Neural cell (in vitro differentiated cells): ENCODE measurements at regions not wholly inside any gene's neighbourhood (a gene's known extent, or its start where the extent isn't known, plus 50 kb on each side); places are given as distances from the start of the nearest gene placed in this dataset.

Experiments
- H2AFZ ChIP-seq: fragments of 200-600, 300-800 bp; sonication (generic), shearing (Covaris generic); 2 replicates; pipeline ENCODE4 v1.6.0; 2014; ENCODE audit warnings: low read depth, mild to moderate bottlenecking, antibody characterized with exemption, low read length, moderate library complexity
- H3F3A ChIP-seq: fragments of 200-600 bp; shearing (Covaris generic); 2 replicates; pipeline ENCODE4 v1.6.1; 2016; ENCODE audit warnings: mild to moderate bottlenecking, moderate library complexity, mixed read lengths, antibody characterized with exemption, low read length; ENCODE audit not compliant: insufficient read depth, poor library complexity, severe bottlenecking
- H3K27ac ChIP-seq: fragments of 200-600, 300-800 bp; sonication (generic), shearing (Covaris generic); 2 replicates; pipeline ENCODE4 v1.5.1; 2014; ENCODE audit warnings: mild to moderate bottlenecking, low read length, moderate library complexity
- H3K27me3 ChIP-seq: fragments of 300-800, 200-600 bp; sonication (generic), shearing (Covaris generic); 2 replicates; pipeline ENCODE4 v1.6.0; 2014; ENCODE audit warnings: mild to moderate bottlenecking, low read depth, low read length, moderate library complexity; ENCODE audit not compliant: insufficient read depth
- H3K36me3 ChIP-seq: fragments of 300-800, 200-600 bp; sonication (generic), shearing (Covaris generic); 2 replicates; pipeline ENCODE4 v1.5.1; 2014; ENCODE audit warnings: mild to moderate bottlenecking, antibody characterized with exemption, low read length, moderate library complexity; ENCODE audit not compliant: insufficient read depth
- H3K4me2 ChIP-seq: fragments of 300-800, 200-600 bp; sonication (generic), shearing (Covaris generic); 2 replicates; pipeline ENCODE4 v1.6.0; 2014; ENCODE audit warnings: mild to moderate bottlenecking, low read length
- H3K4me3 ChIP-seq: fragments of 300-800, 200-600 bp; sonication (generic), shearing (Covaris generic); 2 replicates; pipeline ENCODE4 v1.5.1; 2014; ENCODE audit warnings: mild to moderate bottlenecking, low read length, moderate library complexity
- H3K79me2 ChIP-seq: fragments of 200-600 bp; shearing (Covaris generic); replicated peaks from 2 replicates; pipeline ENCODE4 v1.6.0; 2014; ENCODE audit warnings: mild to moderate bottlenecking, low read length, moderate library complexity; ENCODE audit not compliant: insufficient read depth
- H3K9ac ChIP-seq: fragments of 300-800, 200-600 bp; sonication (generic), shearing (Covaris generic); 2 replicates; pipeline ENCODE4 v1.6.1; 2016; ENCODE audit warnings: mild to moderate bottlenecking, low read length, mixed read lengths
- H3K9me2 ChIP-seq: fragments of 200-600 bp; shearing (Covaris generic); 2 replicates; pipeline ENCODE4 v1.6.1; 2016; ENCODE audit warnings: mild to moderate bottlenecking, low read length, mixed read lengths; ENCODE audit not compliant: insufficient read depth
- H3K9me3 ChIP-seq: fragments of 200-600, 300-800 bp; sonication (generic), shearing (Covaris generic); 2 replicates; pipeline ENCODE4 v1.6.1; 2016; ENCODE audit warnings: mild to moderate bottlenecking, mixed run types, low read length, moderate library complexity, mixed read lengths
- H4K20me1 ChIP-seq: fragments of 200-600 bp; shearing (Covaris generic); 2 replicates; pipeline ENCODE4 v1.6.1; 2016; ENCODE audit warnings: mild to moderate bottlenecking, mixed run types; ENCODE audit not compliant: insufficient read depth
- CTCF ChIP-seq: fragments of 450-650 bp; IDR thresholded peaks from 2 replicates; pipeline ENCODE4 v1.5.1; 2014; ENCODE audit warnings: antibody characterized with exemption, mild to moderate bottlenecking, moderate library complexity; ENCODE audit not compliant: poor library complexity, severe bottlenecking
- EP300 ChIP-seq: fragments of 450-650 bp; conservative IDR thresholded peaks from 2 replicates; pipeline ENCODE4 v1.6.1; 2014; ENCODE audit warnings: antibody characterized with exemption, mild to moderate bottlenecking, moderate library complexity; ENCODE audit not compliant: poor library complexity, severe bottlenecking
- EZH2 ChIP-seq: fragments of 200-600, 300-800 bp; shearing (Covaris generic), sonication (generic); IDR thresholded peaks from 2 replicates; pipeline ENCODE4 v1.6.1; 2014; ENCODE audit warnings: antibody characterized with exemption, low read length, borderline replicate concordance, mild to moderate bottlenecking; ENCODE audit not compliant: insufficient read depth, poor library complexity, severe bottlenecking
- MXI1 ChIP-seq: fragments of 450-650 bp; conservative IDR thresholded peaks from 2 replicates; pipeline ENCODE4 v1.6.1; 2014; ENCODE audit warnings: antibody characterized with exemption, mild to moderate bottlenecking; ENCODE audit not compliant: poor library complexity, severe bottlenecking
- POLR2AphosphoS5 ChIP-seq: IDR thresholded peaks from 2 replicates; pipeline ENCODE4 v1.6.1; 2012
- RAD21 ChIP-seq: fragments of 450-650 bp; conservative IDR thresholded peaks from 2 replicates; pipeline ENCODE4 v1.6.1; 2014; ENCODE audit warnings: antibody characterized with exemption, mild to moderate bottlenecking, moderate library complexity
- REST ChIP-seq: IDR thresholded peaks from 2 replicates; pipeline ENCODE4 v1.6.1; 2012; ENCODE audit warnings: borderline replicate concordance
- SMC3 ChIP-seq: fragments of 450-650 bp; conservative IDR thresholded peaks from 2 replicates; pipeline ENCODE4 v1.6.1; 2014; ENCODE audit warnings: antibody characterized with exemption, mild to moderate bottlenecking, moderate library complexity; ENCODE audit not compliant: poor library complexity
- TAF1 ChIP-seq: IDR thresholded peaks from 2 replicates; pipeline ENCODE4 v1.6.1; 2012; ENCODE audit warnings: low read depth

GRCh38 chr6:25180630-25181349 lies 98.4 kb upstream of the CARMIL1 start:
- Histone ChIP-seq H3K4me2 (no peak overlapping the region), H3K27ac (no peak overlapping the region), H3K36me3 (no peaks in the 10 kb centered on the region), H3F3A (no peaks in the 10 kb centered on the region), H2AFZ (no peak overlapping the region), H4K20me1 (no peaks in the 10 kb centered on the region), H3K79me2 (no peaks in the 10 kb centered on the region), H3K9ac (no peak overlapping the region), H3K9me2 (no peaks in the 10 kb centered on the region), H3K9me3 (no peaks in the 10 kb centered on the region), H3K27me3 (no peaks in the 10 kb centered on the region), H3K4me3 (no peak overlapping the region)
- TF ChIP-seq RAD21 (no peak), POLR2AphosphoS5 (no peak), EP300 (no peak), TAF1 (no peak), REST (no peak), CTCF (no peak), MXI1 (no peak), SMC3 (no peak), EZH2 (no peak)

- TF ChIP-seq MXI1 = no peak
- TF ChIP-seq EP300 = no peak
- TF ChIP-seq SMC3 = no peak
- TF ChIP-seq RAD21 = no peak
- TF ChIP-seq POLR2AphosphoS5 = no peak
- TF ChIP-seq EZH2 = no peak
- no peak for TF ChIP-seq TAF1
- TF ChIP-seq REST = no peak
- TF ChIP-seq CTCF = no peak
- Histone ChIP-seq H3K4me3 (no peak overlapping the region), H3K4me2 (no peak overlapping the region), H3K9me2 (no peaks in the 10 kb centered on the region), H3K36me3 (no peaks in the 10 kb centered on the region), H3F3A (no peaks in the 10 kb centered on the region), H3K79me2 (no peaks in the 10 kb centered on the region), H3K9ac (no peak overlapping the region), H3K27me3 (no peaks in the 10 kb centered on the region), H3K9me3 (no peaks in the 10 kb centered on the region), H3K27ac (no peak overlapping the region), H4K20me1 (no peaks in the 10 kb centered on the region), H2AFZ (no peak overlapping the region)
These were observed 97.8 kb upstream of the CARMIL1 start for GRCh38 chr6:25181350-25181724.
